Suppressor macrophage (primary cell): ENCODE measurements at regions not wholly inside any gene's neighbourhood (a gene's known extent, or its start where the extent isn't known, plus 50 kb on each side); places are given as distances from the start of the nearest gene placed in this dataset.

Experiments
- DNase-seq, 4 experiments: peaks; one replicate each; pipeline ENCODE4 v3.0.0-alpha.2; 2020 to 2022

- DNase-seq: no peak
Measured at GRCh38 chr12:25005376-25005775, 56.5 kb upstream of the BCAT1 start.

- no peak for DNase-seq
Measured at GRCh38 chr12:25004447-25004846, 55.5 kb upstream of the BCAT1 start.

- no peak for DNase-seq
Measured at GRCh38 chr12:25001311-25001710, 52.4 kb upstream of the BCAT1 start.
